Stimulated activated memory B cell treated with anti-CD40 and anti-IgM and Interleukin-4, amounts not matched to agents 10 μg/mL and 1 μg/mL and 100 μg/mL, for 72 hours (primary cell): ENCODE measurements at regions not wholly inside any gene's neighbourhood (a gene's known extent, or its start where the extent isn't known, plus 50 kb on each side); places are given as distances from the start of the nearest gene placed in this dataset.

Experiments used
- ATAC-seq: fragments of 150-1000 bp; cut with Tn5 transposase; 2 replicates; pipeline ENCODE4 v1.10.0; 2021
- H3K27ac Mint-ChIP-seq: one replicate; pipeline ENCODE4 v1.8.0; 2022; ENCODE audit warnings: mild to moderate bottlenecking, mixed read lengths
- H3K27me3 Mint-ChIP-seq: one replicate; pipeline ENCODE4 v1.8.0; 2022; ENCODE audit warnings: mixed read lengths
- H3K36me3 Mint-ChIP-seq: one replicate; pipeline ENCODE4 v1.8.0; 2022; ENCODE audit warnings: mixed read lengths
- H3K4me1 Mint-ChIP-seq: one replicate; pipeline ENCODE4 v1.8.0; 2022; ENCODE audit warnings: mixed read lengths
- H3K4me3 Mint-ChIP-seq: one replicate; pipeline ENCODE4 v1.8.0; 2022; ENCODE audit warnings: mild to moderate bottlenecking, moderate library complexity, mixed read lengths
- H3K9me3 Mint-ChIP-seq: one replicate; pipeline ENCODE4 v1.8.0; 2022; ENCODE audit warnings: mixed read lengths

DNA sequence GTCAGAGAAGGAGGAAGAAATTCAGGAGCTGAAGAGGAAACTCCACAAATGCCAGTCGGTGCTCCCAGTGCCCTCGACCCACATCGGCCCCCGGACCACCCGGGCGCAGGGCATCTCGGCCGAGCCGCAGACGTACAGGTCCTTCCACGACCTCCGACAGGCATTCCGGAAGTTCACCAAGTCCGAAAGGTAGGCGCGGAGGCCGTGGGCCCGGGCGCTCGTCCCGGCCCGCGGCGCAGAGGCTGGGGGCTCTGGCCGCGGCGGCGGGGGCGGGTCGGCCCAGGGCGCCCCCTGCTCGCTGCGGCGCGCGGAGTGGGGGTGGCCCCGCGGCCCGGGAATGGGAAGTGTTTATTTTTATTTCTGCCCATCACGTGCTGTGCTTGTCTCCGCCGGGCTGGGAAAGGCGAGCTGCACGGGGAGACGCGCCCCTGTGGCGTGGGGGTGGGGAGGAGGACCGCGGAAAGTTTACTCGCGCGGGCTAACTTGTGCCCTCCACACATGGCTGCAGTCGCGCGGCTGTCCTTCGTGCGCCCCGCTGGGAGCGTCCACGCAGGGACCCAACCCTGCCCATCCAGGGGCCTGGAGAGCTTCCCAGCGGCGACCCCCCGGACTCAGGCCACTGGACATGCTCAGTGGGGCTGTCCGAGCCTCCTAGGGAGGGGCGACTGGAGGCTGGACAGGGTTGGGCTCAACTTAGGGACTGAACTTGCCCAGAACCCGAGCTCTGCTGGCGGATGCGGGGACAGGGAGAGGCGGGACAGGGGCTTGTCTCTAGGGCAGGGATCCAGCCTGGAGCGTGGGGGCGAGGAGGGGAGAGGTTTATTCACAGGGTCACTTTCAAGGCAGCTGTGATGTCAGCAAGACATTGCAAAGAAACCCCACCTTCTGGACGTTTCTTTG lies 82.6 kb upstream of the PRKG1 start:
- no peaks in the 10 kb centered on the region for H3K4me1 Mint-ChIP-seq
- H3K4me3 Mint-ChIP-seq = peak overlapping the region; percentile 58
- no peaks in the 10 kb centered on the region for H3K9me3 Mint-ChIP-seq
- H3K27ac Mint-ChIP-seq = no peak overlapping the region
- peak; percentile 42 for ATAC-seq
- H3K36me3 Mint-ChIP-seq = no peaks in the 10 kb centered on the region
- peaks cover 60% of the 10 kb centered on the region for H3K27me3 Mint-ChIP-seq

DNA sequence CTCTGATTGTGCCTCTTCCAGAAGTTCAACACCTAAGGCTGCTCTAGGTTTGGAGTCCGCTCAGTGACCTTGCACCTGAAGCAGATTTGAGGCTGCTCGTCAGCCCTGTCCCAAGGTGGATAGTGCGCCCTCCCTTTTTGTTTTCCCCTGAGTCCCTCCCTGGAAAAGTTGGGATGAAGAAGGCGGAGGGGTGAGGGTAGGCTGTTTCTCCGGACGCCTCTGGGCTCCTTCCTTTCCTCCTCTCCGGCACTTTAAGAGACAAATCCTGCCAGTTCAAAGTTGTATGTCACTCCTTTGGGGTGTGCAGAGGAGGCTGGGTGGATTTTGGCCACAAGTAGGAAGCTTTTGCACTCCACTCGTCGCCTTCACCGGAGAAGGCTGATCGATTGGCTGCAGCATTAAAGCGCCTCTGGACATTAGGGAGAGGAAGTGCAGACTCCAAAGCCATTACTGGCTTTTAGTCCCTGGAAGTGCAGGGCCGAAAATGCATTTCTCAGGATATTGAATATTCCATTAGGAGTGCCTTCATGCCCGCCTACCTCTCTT lies 81.9 kb upstream of the PRKG1 start:
- ATAC-seq = peak; percentile 21
- H3K36me3 Mint-ChIP-seq = no peaks in the 10 kb centered on the region
- H3K27me3 Mint-ChIP-seq = peaks cover 53% of the 10 kb centered on the region
- no peaks in the 10 kb centered on the region for H3K9me3 Mint-ChIP-seq
- H3K4me1 Mint-ChIP-seq = no peaks in the 10 kb centered on the region
- H3K27ac Mint-ChIP-seq = no peak overlapping the region
- no peak overlapping the region for H3K4me3 Mint-ChIP-seq

GRCh38 chr10:50992972-50993766 lies 81.1 kb upstream of the PRKG1 start:
- ATAC-seq = no peak
- Mint-ChIP-seq H3K9me3 (no peaks in the 10 kb centered on the region), H3K27ac (no peak overlapping the region), H3K36me3 (no peaks in the 10 kb centered on the region), H3K4me3 (no peak overlapping the region), H3K27me3 (peaks cover 51% of the 10 kb centered on the region), H3K4me1 (no peaks in the 10 kb centered on the region)

- H3K9me3 Mint-ChIP-seq = no peaks in the 10 kb centered on the region
- ATAC-seq = no peak
- no peaks in the 10 kb centered on the region for H3K4me1 Mint-ChIP-seq
- no peaks in the 10 kb centered on the region for H3K36me3 Mint-ChIP-seq
- peaks cover 51% of the 10 kb centered on the region for H3K27me3 Mint-ChIP-seq
- H3K4me3 Mint-ChIP-seq = no peak overlapping the region
- no peak overlapping the region for H3K27ac Mint-ChIP-seq
Observed at GRCh38 chr10:50993771-50994251, 80.5 kb upstream of the PRKG1 start.

- H3K4me3 Mint-ChIP-seq = no peak overlapping the region
- peaks cover 23% of the 10 kb centered on the region for H3K27me3 Mint-ChIP-seq
- no peaks in the 10 kb centered on the region for H3K4me1 Mint-ChIP-seq
- no peak overlapping the region for H3K27ac Mint-ChIP-seq
- H3K9me3 Mint-ChIP-seq = no peaks in the 10 kb centered on the region
- H3K36me3 Mint-ChIP-seq = no peaks in the 10 kb centered on the region
- no peak for ATAC-seq
Observed at GRCh38 chr10:50997461-50997860, 76.8 kb upstream of the PRKG1 start.

GRCh38 chr10:50999163-50999562 lies 75.1 kb upstream of the PRKG1 start:
- Mint-ChIP-seq H3K4me3 (no peak overlapping the region), H3K9me3 (no peaks in the 10 kb centered on the region), H3K27me3 (peaks cover 6% of the 10 kb centered on the region), H3K36me3 (no peaks in the 10 kb centered on the region), H3K4me1 (no peaks in the 10 kb centered on the region), H3K27ac (no peak overlapping the region)
- ATAC-seq = no peak

- no peak for ATAC-seq
- H3K4me3 Mint-ChIP-seq = no peak overlapping the region
- no peaks in the 10 kb centered on the region for H3K27me3 Mint-ChIP-seq
- H3K9me3 Mint-ChIP-seq = no peaks in the 10 kb centered on the region
- H3K27ac Mint-ChIP-seq = no peak overlapping the region
- no peaks in the 10 kb centered on the region for H3K4me1 Mint-ChIP-seq
- H3K36me3 Mint-ChIP-seq = no peaks in the 10 kb centered on the region
Observed at GRCh38 chr10:51000164-51000563, 74.1 kb upstream of the PRKG1 start.

DNA sequence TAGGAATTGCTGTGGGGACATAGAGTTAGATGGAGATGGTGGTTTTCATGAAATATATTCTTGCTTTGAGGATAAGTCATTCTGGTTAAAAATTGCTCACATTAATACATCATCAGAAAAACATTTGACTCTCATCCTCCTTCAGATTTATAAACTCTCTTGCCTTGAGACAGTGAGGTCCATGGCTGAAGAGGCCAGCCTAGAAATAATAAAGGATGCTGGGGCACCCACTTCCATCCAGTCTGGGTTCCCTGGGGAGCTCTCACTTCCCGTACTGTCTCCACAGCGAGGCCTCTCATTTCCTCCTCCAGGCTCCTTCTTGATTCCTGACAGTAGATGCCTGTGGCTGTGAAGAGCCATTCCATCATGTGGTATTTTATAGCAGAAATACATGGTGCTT lies 73.3 kb upstream of the PRKG1 start:
- no peaks in the 10 kb centered on the region for H3K36me3 Mint-ChIP-seq
- no peaks in the 10 kb centered on the region for H3K27me3 Mint-ChIP-seq
- H3K27ac Mint-ChIP-seq = no peak overlapping the region
- no peaks in the 10 kb centered on the region for H3K9me3 Mint-ChIP-seq
- no peaks in the 10 kb centered on the region for H3K4me1 Mint-ChIP-seq
- H3K4me3 Mint-ChIP-seq = no peak overlapping the region
- no peak for ATAC-seq

DNA sequence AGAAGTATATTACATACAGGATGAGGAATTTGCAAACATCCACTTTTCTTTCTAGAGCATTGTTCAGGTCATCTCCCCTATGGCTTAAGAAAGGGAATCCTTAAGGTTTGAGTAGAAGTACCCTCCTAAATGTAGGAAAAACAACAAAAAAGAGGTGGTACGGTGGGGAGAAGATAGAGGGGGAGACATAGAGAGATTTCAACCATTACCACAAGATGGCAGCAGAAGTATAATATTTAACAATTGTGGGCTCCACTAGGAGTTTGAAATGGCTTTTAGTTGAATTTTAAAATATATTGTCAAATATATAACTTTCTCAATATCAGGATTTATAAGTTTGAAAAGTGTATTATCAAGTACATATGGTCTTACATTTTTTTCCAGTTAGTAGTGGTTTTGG lies 72.7 kb upstream of the PRKG1 start:
- Mint-ChIP-seq H3K9me3 (no peaks in the 10 kb centered on the region), H3K4me3 (no peak overlapping the region), H3K36me3 (no peaks in the 10 kb centered on the region), H3K4me1 (no peaks in the 10 kb centered on the region), H3K27me3 (no peaks in the 10 kb centered on the region), H3K27ac (no peak overlapping the region)
- ATAC-seq = no peak

DNA sequence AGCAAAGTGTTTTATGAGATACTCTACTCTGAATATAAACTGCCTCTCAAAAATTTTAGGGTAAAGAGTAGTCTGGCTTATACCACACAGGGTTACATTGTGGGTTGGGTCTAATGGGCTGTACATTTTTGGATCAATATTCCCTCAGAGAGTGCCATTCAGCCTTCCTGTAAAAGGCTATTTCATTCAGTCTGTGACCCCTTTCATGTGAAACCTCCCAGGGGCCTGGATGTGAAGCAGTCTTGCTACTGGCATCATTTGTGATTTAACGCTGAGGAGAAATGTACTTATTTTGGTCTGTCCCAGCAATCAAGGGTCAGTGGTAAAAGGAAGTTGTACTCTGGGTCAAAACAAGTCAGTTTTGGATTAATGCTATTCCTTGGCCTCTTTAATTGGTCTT lies 71.8 kb upstream of the PRKG1 start:
- H3K4me1 Mint-ChIP-seq = no peaks in the 10 kb centered on the region
- no peak for ATAC-seq
- no peaks in the 10 kb centered on the region for H3K36me3 Mint-ChIP-seq
- no peak overlapping the region for H3K4me3 Mint-ChIP-seq
- H3K9me3 Mint-ChIP-seq = no peaks in the 10 kb centered on the region
- no peak overlapping the region for H3K27ac Mint-ChIP-seq
- no peaks in the 10 kb centered on the region for H3K27me3 Mint-ChIP-seq

DNA sequence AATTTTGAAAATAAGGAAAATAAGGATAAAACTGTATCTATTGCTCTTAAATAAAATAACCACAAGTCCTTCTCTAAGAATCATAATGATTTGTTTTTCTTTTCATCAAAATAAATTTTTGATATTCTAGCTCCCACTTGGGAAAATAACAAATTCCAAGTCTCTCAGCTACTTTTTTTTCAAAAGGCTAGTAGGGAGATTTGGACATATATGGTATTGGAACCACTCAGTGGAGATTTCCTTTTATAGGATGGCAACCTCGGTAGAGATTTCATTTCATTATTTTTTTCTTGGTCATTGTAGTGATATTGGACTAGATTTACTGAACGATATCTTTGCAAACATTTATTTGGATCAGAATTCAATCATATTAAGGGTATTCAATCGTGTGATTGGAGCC lies 69.5 kb upstream of the PRKG1 start:
- Mint-ChIP-seq H3K4me3 (no peak overlapping the region), H3K4me1 (no peaks in the 10 kb centered on the region), H3K27ac (no peak overlapping the region), H3K9me3 (no peaks in the 10 kb centered on the region), H3K36me3 (no peaks in the 10 kb centered on the region), H3K27me3 (no peaks in the 10 kb centered on the region)
- no peak for ATAC-seq

DNA sequence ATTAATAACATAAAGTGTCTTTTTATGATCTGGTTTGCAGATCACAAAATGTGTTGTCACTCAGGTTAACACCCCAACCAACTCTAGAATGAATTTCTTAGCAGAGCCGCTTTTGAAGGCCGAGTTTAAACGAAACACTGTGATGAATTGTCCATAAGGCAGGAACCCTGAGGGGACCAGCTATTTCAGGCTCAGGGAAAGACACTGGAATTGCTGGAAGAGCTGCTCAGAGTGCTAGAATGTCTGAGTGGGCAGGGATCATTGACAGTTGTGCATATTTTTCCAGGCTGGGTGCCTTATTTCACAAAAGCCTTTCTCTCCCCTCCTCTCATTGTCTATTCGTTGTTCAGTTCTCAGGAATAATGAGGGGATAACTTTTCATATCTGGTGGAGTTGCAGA lies 68.7 kb upstream of the PRKG1 start:
- Mint-ChIP-seq H3K27ac (no peak overlapping the region), H3K9me3 (no peaks in the 10 kb centered on the region), H3K36me3 (no peaks in the 10 kb centered on the region), H3K4me3 (no peak overlapping the region), H3K4me1 (no peaks in the 10 kb centered on the region), H3K27me3 (no peaks in the 10 kb centered on the region)
- no peak for ATAC-seq

GRCh38 chr10:51006686-51007085 lies 67.6 kb upstream of the PRKG1 start:
- ATAC-seq = no peak
- Mint-ChIP-seq H3K27ac (no peak overlapping the region), H3K27me3 (no peaks in the 10 kb centered on the region), H3K4me3 (no peak overlapping the region), H3K9me3 (peaks cover 2% of the 10 kb centered on the region), H3K4me1 (no peaks in the 10 kb centered on the region), H3K36me3 (no peaks in the 10 kb centered on the region)

- H3K4me3 Mint-ChIP-seq = no peak overlapping the region
- H3K4me1 Mint-ChIP-seq = no peaks in the 10 kb centered on the region
- H3K36me3 Mint-ChIP-seq = no peaks in the 10 kb centered on the region
- H3K27me3 Mint-ChIP-seq = no peaks in the 10 kb centered on the region
- no peak for ATAC-seq
- H3K27ac Mint-ChIP-seq = no peak overlapping the region
- peaks cover 5% of the 10 kb centered on the region for H3K9me3 Mint-ChIP-seq
Observed at GRCh38 chr10:51007781-51008180, 66.5 kb upstream of the PRKG1 start.

DNA sequence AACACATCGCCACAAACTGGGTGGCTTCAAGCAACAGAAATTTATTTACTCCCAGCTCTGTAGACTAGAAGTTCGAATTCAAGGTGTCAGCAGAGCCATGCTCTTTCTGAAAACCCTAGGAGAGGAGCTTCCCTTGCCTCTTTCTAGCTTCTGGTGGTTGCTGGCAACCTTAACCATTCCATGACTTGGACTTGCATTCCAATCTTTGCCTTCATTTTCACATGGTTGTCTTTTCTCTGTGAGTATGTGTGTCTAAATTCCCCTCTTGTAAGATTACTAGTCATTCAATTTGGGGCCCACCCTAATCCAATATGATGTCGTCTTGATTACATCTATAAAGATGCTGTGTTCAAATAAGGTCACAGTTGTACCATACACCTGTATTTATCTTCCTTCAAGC lies 65.9 kb upstream of the PRKG1 start:
- Mint-ChIP-seq H3K4me3 (no peak overlapping the region), H3K27ac (no peak overlapping the region), H3K4me1 (no peaks in the 10 kb centered on the region), H3K36me3 (no peaks in the 10 kb centered on the region), H3K9me3 (peaks cover 5% of the 10 kb centered on the region), H3K27me3 (no peaks in the 10 kb centered on the region)
- ATAC-seq = no peak
